ENCODE measurements at regions not wholly inside any gene's neighbourhood (a gene's known extent, or its start where the extent isn't known, plus 50 kb on each side); places are given as distances from the start of the nearest gene placed in this dataset.

GRCh38 chr15:97678656-97679055 lies 281.8 kb upstream of the ARRDC4 start:
- intact Hi-C loops (cut with micrococcal nuclease): no loop called here

GRCh38 chr15:97679106-97679688 lies 281.3 kb upstream of the ARRDC4 start:
- intact Hi-C loops (cut with micrococcal nuclease): no loop called here

- intact Hi-C loops (cut with micrococcal nuclease): no loop called here
Observed at GRCh38 chr15:97680606-97681220, 279.8 kb upstream of the ARRDC4 start.

- intact Hi-C loops (cut with micrococcal nuclease): no loop called here
Observed at GRCh38 chr15:97683831-97684230, 276.7 kb upstream of the ARRDC4 start.

- intact Hi-C loops (cut with micrococcal nuclease): no loop called here
Observed at GRCh38 chr15:97684249-97684648, 276.3 kb upstream of the ARRDC4 start.

GRCh38 chr15:97686324-97686723 lies 274.2 kb upstream of the ARRDC4 start:
- intact Hi-C loops (cut with micrococcal nuclease): no loop called here

- intact Hi-C loops (cut with micrococcal nuclease): no loop called here
Observed at GRCh38 chr15:97687654-97688053, 272.8 kb upstream of the ARRDC4 start.

GRCh38 chr15:97688177-97688576 lies 272.3 kb upstream of the ARRDC4 start:
- intact Hi-C loops (cut with micrococcal nuclease): no loop called here

GRCh38 chr15:97688886-97689285 lies 271.6 kb upstream of the ARRDC4 start:
- intact Hi-C loops (cut with micrococcal nuclease): no loop called here

- intact Hi-C loops (cut with micrococcal nuclease): no loop called here
Observed at GRCh38 chr15:97691078-97691477, 269.4 kb upstream of the ARRDC4 start.

GRCh38 chr15:97691799-97692198 lies 268.7 kb upstream of the ARRDC4 start:
- intact Hi-C loops (cut with micrococcal nuclease): no loop called here

- intact Hi-C loops (cut with micrococcal nuclease): no loop called here
Observed at GRCh38 chr15:97692301-97693015, 268.0 kb upstream of the ARRDC4 start.

- intact Hi-C loops (cut with micrococcal nuclease): no loop called here
Observed at GRCh38 chr15:97694456-97694855, 266.0 kb upstream of the ARRDC4 start.

- intact Hi-C loops (cut with micrococcal nuclease): no loop called here
Observed at GRCh38 chr15:97703400-97703799, 257.1 kb upstream of the ARRDC4 start.

- intact Hi-C loops (cut with micrococcal nuclease): no loop called here
Observed at GRCh38 chr15:97706059-97706458, 254.4 kb upstream of the ARRDC4 start.

GRCh38 chr15:97708252-97708651 lies 252.3 kb upstream of the ARRDC4 start:
- intact Hi-C loops (cut with micrococcal nuclease): no loop called here

- intact Hi-C loops (cut with micrococcal nuclease): no loop called here
Observed at GRCh38 chr15:97712530-97712929, 248.0 kb upstream of the ARRDC4 start.

GRCh38 chr15:97717806-97718205 lies 242.7 kb upstream of the ARRDC4 start:
- intact Hi-C loops (cut with micrococcal nuclease): no loop called here

GRCh38 chr15:97718509-97718908 lies 242.0 kb upstream of the ARRDC4 start:
- intact Hi-C loops (cut with micrococcal nuclease): no loop called here

GRCh38 chr15:97728791-97729190 lies 231.7 kb upstream of the ARRDC4 start:
- intact Hi-C loops (cut with micrococcal nuclease): no loop called here

- intact Hi-C loops (cut with micrococcal nuclease): no loop called here
Observed at GRCh38 chr15:97729270-97729669, 231.2 kb upstream of the ARRDC4 start.

GRCh38 chr15:97730315-97730714 lies 230.2 kb upstream of the ARRDC4 start:
- intact Hi-C loops (cut with micrococcal nuclease): no loop called here

GRCh38 chr15:97731859-97732258 lies 228.6 kb upstream of the ARRDC4 start:
- intact Hi-C loops (cut with micrococcal nuclease): no loop called here

All from T-helper 2 cell treated with Interferon-gamma antibody and Interleukin-4, amounts not matched to agents 100 ng/mL and 5 ng/mL, for 36 hours (primary cell).